ENCODE measurements at regions not wholly inside any gene's neighbourhood (a gene's known extent, or its start where the extent isn't known, plus 50 kb on each side); places are given as distances from the start of the nearest gene placed in this dataset.

- no peak for DNase-seq (ENCODE audit: low read depth)
- TF ChIP-seq CTCF (IDR thresholded peaks at IDR 0.05; ENCODE audit: low read length, missing control alignments) = no peak
- no peak overlapping the region for H3K4me3 ChIP-seq (replicated peaks; ENCODE audit: low read depth, low read length)
Observed at GRCh38 chr15:81074773-81075172, 59.3 kb upstream of the CFAP161 start.

GRCh38 chr15:81075272-81075671 lies 58.8 kb upstream of the CFAP161 start:
- no peak overlapping the region for H3K4me3 ChIP-seq (replicated peaks; ENCODE audit: low read depth, low read length)
- no peak for TF ChIP-seq CTCF (IDR thresholded peaks at IDR 0.05; ENCODE audit: low read length, missing control alignments)
- DNase-seq (ENCODE audit: low read depth) = no peak

GRCh38 chr15:81080996-81081395 lies 53.1 kb upstream of the CFAP161 start:
- no peak for DNase-seq (ENCODE audit: low read depth)
- H3K4me3 ChIP-seq (replicated peaks; ENCODE audit: low read depth, low read length) = no peak overlapping the region
- TF ChIP-seq CTCF (IDR thresholded peaks at IDR 0.05; ENCODE audit: low read length, missing control alignments) = no peak

- H3K4me3 ChIP-seq (replicated peaks; ENCODE audit: low read depth, low read length) = no peak overlapping the region
- DNase-seq (ENCODE audit: low read depth) = no peak
- no peak for TF ChIP-seq CTCF (IDR thresholded peaks at IDR 0.05; ENCODE audit: low read length, missing control alignments)
Observed at GRCh38 chr15:81083201-81083600, 50.9 kb upstream of the CFAP161 start.
